ENCODE measurements at regions not wholly inside any gene's neighbourhood (a gene's known extent, or its start where the extent isn't known, plus 50 kb on each side); places are given as distances from the start of the nearest gene placed in this dataset.

DNA sequence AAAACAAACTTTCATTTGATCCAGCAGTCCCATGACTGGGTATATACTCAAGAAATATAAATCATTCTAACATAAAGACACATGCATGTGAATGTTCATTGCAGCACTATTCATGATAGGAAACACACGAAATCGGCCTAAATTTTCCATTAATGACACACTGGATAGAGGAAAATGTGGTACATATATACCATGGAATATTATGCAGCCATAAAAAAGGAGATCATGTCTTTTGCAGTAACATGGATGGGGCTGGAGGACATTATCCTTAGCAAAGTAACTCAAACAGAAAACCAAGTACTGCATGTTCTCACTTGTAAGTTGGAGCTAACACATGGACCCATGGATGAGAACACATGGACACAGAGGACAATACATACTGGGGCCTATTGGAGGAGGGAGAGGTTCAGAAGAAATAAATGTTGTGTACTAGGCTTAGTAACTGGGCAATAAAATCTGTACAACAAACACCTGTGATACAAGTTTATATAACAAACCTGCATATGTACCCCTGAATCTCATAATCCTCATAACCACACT is 283.6 kb downstream of the LMO7 start:
- TF ChIP-seq, protein P1, sequence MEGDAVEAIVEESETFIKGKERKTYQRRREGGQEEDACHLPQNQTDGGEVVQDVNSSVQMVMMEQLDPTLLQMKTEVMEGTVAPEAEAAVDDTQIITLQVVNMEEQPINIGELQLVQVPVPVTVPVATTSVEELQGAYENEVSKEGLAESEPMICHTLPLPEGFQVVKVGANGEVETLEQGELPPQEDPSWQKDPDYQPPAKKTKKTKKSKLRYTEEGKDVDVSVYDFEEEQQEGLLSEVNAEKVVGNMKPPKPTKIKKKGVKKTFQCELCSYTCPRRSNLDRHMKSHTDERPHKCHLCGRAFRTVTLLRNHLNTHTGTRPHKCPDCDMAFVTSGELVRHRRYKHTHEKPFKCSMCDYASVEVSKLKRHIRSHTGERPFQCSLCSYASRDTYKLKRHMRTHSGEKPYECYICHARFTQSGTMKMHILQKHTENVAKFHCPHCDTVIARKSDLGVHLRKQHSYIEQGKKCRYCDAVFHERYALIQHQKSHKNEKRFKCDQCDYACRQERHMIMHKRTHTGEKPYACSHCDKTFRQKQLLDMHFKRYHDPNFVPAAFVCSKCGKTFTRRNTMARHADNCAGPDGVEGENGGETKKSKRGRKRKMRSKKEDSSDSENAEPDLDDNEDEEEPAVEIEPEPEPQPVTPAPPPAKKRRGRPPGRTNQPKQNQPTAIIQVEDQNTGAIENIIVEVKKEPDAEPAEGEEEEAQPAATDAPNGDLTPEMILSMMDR (IDR thresholded peaks at IDR 0.05; ENCODE audit: low read depth, low read length), result no peak
- Histone ChIP-seq H3K4me3 (ENCODE audit: low read depth, low read length) (no peak overlapping the region), H3K27me3 (no peaks in the 10 kb centered on the region), H3K4me1 (no peaks in the 10 kb centered on the region), H3K9me3 (no peaks in the 10 kb centered on the region), H3K36me3 (no peaks in the 10 kb centered on the region)
- DNase-seq, result no peak

DNA sequence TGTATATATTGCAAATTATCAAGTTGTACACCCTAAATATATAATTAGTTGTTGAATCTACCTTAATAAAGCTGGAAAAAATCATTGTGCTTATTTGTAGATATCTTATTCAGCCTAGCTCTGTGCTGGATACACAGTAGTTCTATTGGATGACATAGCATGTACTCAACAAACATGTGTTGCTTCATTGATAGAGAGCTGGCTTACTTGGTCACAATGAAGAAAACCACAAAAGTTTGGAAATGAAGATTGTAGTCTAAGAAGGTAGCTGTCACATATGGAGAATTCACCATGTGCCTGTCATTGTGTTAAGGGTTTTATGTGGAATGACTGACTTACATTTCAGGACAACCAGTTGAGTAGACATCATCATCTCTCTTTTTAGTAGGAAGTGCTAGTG is 278.9 kb downstream of the LMO7 start:
- no peak for DNase-seq
- Histone ChIP-seq H3K9me3 (no peaks in the 10 kb centered on the region), H3K36me3 (no peaks in the 10 kb centered on the region), H3K4me1 (no peaks in the 10 kb centered on the region), H3K4me3 (ENCODE audit: low read depth, low read length) (no peak overlapping the region), H3K27me3 (peaks cover 5% of the 10 kb centered on the region; the same call in 1 of the 2 replicates)
- TF ChIP-seq, protein P1 (IDR thresholded peaks at IDR 0.05; ENCODE audit: low read depth, low read length), result no peak

DNA sequence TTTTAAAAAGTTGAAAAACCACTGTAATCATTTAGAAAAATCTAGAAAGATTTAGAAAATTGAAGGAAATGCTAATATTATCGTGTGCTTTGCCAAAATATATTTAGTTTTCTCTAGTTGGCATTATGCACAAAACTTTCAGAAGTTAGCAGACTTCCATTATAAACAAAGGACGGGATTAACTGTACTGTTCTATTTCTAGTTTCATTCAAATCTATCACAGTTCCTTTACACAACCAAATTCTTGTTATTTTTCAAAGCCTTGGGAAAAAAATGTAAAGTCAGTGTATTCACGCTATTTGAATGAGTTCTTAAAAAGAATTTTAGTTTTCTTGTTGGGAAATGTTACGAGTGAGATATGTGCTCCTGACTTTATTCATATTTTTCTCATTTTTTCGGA is 277.8 kb downstream of the LMO7 start:
- H3K9me3 ChIP-seq, result no peaks in the 10 kb centered on the region
- no peaks in the 10 kb centered on the region for H3K4me1 ChIP-seq
- no peak for DNase-seq
- H3K27me3 ChIP-seq, result peaks cover 5% of the 10 kb centered on the region; the same call in 1 of the 2 replicates
- TF ChIP-seq, protein P1 (IDR thresholded peaks at IDR 0.05; ENCODE audit: low read depth, low read length), result no peak
- no peaks in the 10 kb centered on the region for H3K36me3 ChIP-seq
- no peak overlapping the region for H3K4me3 ChIP-seq (ENCODE audit: low read depth, low read length)

DNA sequence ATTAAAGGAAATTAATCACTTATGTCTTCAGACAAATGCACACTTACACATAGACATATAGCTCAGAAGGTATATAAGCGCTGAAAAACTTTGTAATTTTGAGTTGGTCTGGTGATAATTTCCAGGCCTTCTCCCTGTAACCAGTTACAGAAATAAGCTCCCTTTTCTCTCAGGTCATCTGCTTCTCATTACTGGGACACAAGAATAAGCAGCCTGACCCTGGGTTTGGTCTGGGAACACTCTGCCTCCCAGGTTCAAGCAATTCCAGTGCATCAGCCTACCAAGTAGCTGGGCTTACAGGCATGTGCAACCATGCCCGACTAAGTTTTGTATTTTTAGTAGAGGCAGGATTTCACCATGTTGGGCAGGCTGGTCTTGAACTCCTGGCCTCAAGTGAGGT is 274.5 kb downstream of the LMO7 start:
- no peak overlapping the region for H3K4me3 ChIP-seq (ENCODE audit: low read depth, low read length)
- H3K36me3 ChIP-seq, result no peaks in the 10 kb centered on the region
- H3K4me1 ChIP-seq, result no peaks in the 10 kb centered on the region
- TF ChIP-seq, protein P1 (IDR thresholded peaks at IDR 0.05; ENCODE audit: low read depth, low read length), result no peak
- peaks cover 10% of the 10 kb centered on the region for H3K27me3 ChIP-seq
- no peaks in the 10 kb centered on the region for H3K9me3 ChIP-seq
- DNase-seq, result no peak
